Vagina (tissue), 2 donors: ENCODE measurements at regions not wholly inside any gene's neighbourhood (a gene's known extent, or its start where the extent isn't known, plus 50 kb on each side); places are given as distances from the start of the nearest gene placed in this dataset.
"Not testable (repeated sequence)": the region's sequence is repeated elsewhere in the genome, so short reads cannot be mapped to it uniquely, and the experiment has no call there.

ENCODE experiments used
- DNase-seq, 2 donors: peaks; one replicate each; pipeline ENCODE4 v3.0.0-alpha.2; 2017; ENCODE audit errors: extremely low spot score in 2 of 2
- H3K27ac ChIP-seq: fragments of 200-600 bp; sonication (generic); one replicate; pipeline ENCODE4 v1.5.1; 2019
- H3K27me3 ChIP-seq: fragments of 200-600 bp; sonication (generic); one replicate; pipeline ENCODE4 v1.5.1; 2019
- H3K36me3 ChIP-seq, 2 donors: fragments of 200-600 bp; sonication (generic); one replicate each; pipeline ENCODE4 v1.5.1; 2017 to 2019
- H3K4me1 ChIP-seq: fragments of 200-600 bp; sonication (generic); one replicate; pipeline ENCODE4 v1.5.1; 2019
- H3K4me3 ChIP-seq, 2 donors: fragments of 200-600 bp; sonication (generic); 1 replicate in 1 of 2; 2 replicates in 1 of 2; pipeline ENCODE4 v1.5.1; 2016 to 2019
- H3K9me3 ChIP-seq: fragments of 200-600 bp; sonication (generic); one replicate; pipeline ENCODE4 v1.5.1; 2019
- CTCF ChIP-seq, 3 experiments: fragments of 450-650 bp in 2 of 3; fragments of 200-600 bp in 1 of 3; sonication (generic) in 1 of 3; IDR thresholded peaks; one replicate each; pipeline ENCODE4 v1.5.1; 2017 to 2019; ENCODE audit warnings: antibody characterized with exemption in 3 of 3, mild to moderate bottlenecking in 2 of 3, moderate library complexity in 2 of 3
- POLR2A ChIP-seq, 2 donors: fragments of 450-650 bp; IDR thresholded peaks; one replicate each; pipeline ENCODE4 v1.6.1; 2017; ENCODE audit warnings: antibody characterized with exemption in 2 of 2, mild to moderate bottlenecking in 2 of 2, moderate library complexity in 2 of 2
- POLR2AphosphoS5 ChIP-seq, 2 donors: sonication (generic); formaldehyde crosslinking; IDR thresholded peaks; one replicate each; pipeline ENCODE4 v1.9.0; 2017; ENCODE audit warnings: antibody characterized with exemption in 2 of 2, mild to moderate bottlenecking in 2 of 2, low read depth in 1 of 2; ENCODE audit not compliant: insufficient read depth in 1 of 2
- intact Hi-C: fragments of 100-400 bp; cut with DNase I; formaldehyde crosslinking; loops from one replicate; pipeline ENCODE4 v1.15.1; 2023

GRCh38 chr9:78422309-78422708, 125.4 kb downstream of the PSAT1 start:
- TF ChIP-seq POLR2A (IDR thresholded peaks at IDR 0.05) (no peak), CTCF (IDR thresholded peaks at IDR 0.05) (no peak), POLR2AphosphoS5 (IDR thresholded peaks at IDR 0.05; ENCODE audit: insufficient read depth in 1 of 2, low read depth in 1 of 2) (no peak)
- DNase-seq, result no peak
- Histone ChIP-seq H3K4me3 (no peak overlapping the region), H3K27me3 (no peaks in the 10 kb centered on the region), H3K27ac (no peak overlapping the region), H3K9me3 (no peaks in the 10 kb centered on the region), H3K36me3 (no peaks in the 10 kb centered on the region), H3K4me1 (no peaks in the 10 kb centered on the region)
- intact Hi-C loops, result no loop called here

GRCh38 chr9:78424299-78424698, 127.4 kb downstream of the PSAT1 start:
- DNase-seq, result no peak
- Histone ChIP-seq H3K27ac (no peak overlapping the region), H3K4me1 (no peaks in the 10 kb centered on the region), H3K4me3 (no peak overlapping the region), H3K36me3 (no peaks in the 10 kb centered on the region), H3K9me3 (no peaks in the 10 kb centered on the region), H3K27me3 (no peaks in the 10 kb centered on the region)
- no peak for TF ChIP-seq POLR2A (IDR thresholded peaks at IDR 0.05)
- no peak for TF ChIP-seq CTCF (IDR thresholded peaks at IDR 0.05)
- no peak for TF ChIP-seq POLR2AphosphoS5 (IDR thresholded peaks at IDR 0.05; ENCODE audit: insufficient read depth in 1 of 2, low read depth in 1 of 2)
- intact Hi-C loops, result no loop called here

- no peak for DNase-seq
- intact Hi-C loops, result no loop called here
- Histone ChIP-seq H3K27ac (no peak overlapping the region), H3K27me3 (no peaks in the 10 kb centered on the region), H3K4me1 (no peaks in the 10 kb centered on the region), H3K9me3 (no peaks in the 10 kb centered on the region), H3K4me3 (no peak overlapping the region), H3K36me3 (no peaks in the 10 kb centered on the region)
- no peak for TF ChIP-seq CTCF (IDR thresholded peaks at IDR 0.05)
- no peak for TF ChIP-seq POLR2AphosphoS5 (IDR thresholded peaks at IDR 0.05; ENCODE audit: insufficient read depth in 1 of 2, low read depth in 1 of 2)
- TF ChIP-seq POLR2A (IDR thresholded peaks at IDR 0.05), result no peak
Observed at GRCh38 chr9:78428640-78429039, 131.7 kb downstream of the PSAT1 start.

- H3K4me1 ChIP-seq, result no peaks in the 10 kb centered on the region
- H3K27me3 ChIP-seq, result no peaks in the 10 kb centered on the region
- intact Hi-C loops, result no loop called here
- DNase-seq, result no peak
- H3K27ac ChIP-seq, result no peak overlapping the region
- no peaks in the 10 kb centered on the region for H3K9me3 ChIP-seq
- H3K4me3 ChIP-seq, result no peak overlapping the region
- no peaks in the 10 kb centered on the region for H3K36me3 ChIP-seq
- TF ChIP-seq CTCF (IDR thresholded peaks at IDR 0.05), result no peak
- no peak for TF ChIP-seq POLR2A (IDR thresholded peaks at IDR 0.05)
- TF ChIP-seq POLR2AphosphoS5 (IDR thresholded peaks at IDR 0.05; ENCODE audit: insufficient read depth in 1 of 2, low read depth in 1 of 2), result no peak
Observed at GRCh38 chr9:78430387-78430786, 133.5 kb downstream of the PSAT1 start.

- H3K4me1 ChIP-seq, H3K9me3 ChIP-seq, H3K27me3 ChIP-seq, H3K36me3 ChIP-seq, H3K4me3 ChIP-seq, DNase-seq, intact Hi-C loops, H3K27ac ChIP-seq: not testable (repeated sequence)
Observed at GRCh38 chr9:78431039-78431438, 134.1 kb downstream of the PSAT1 start.

GRCh38 chr9:78436873-78437272, 139.9 kb downstream of the PSAT1 start:
- TF ChIP-seq CTCF (IDR thresholded peaks at IDR 0.05) (no peak), POLR2AphosphoS5 (IDR thresholded peaks at IDR 0.05; ENCODE audit: insufficient read depth in 1 of 2, low read depth in 1 of 2) (no peak), POLR2A (IDR thresholded peaks at IDR 0.05) (no peak)
- no peaks in the 10 kb centered on the region for H3K27me3 ChIP-seq
- no peak overlapping the region for H3K4me3 ChIP-seq
- no peak for DNase-seq
- no peaks in the 10 kb centered on the region for H3K36me3 ChIP-seq
- no peaks in the 10 kb centered on the region for H3K9me3 ChIP-seq
- intact Hi-C loops, result no loop called here
- no peak overlapping the region for H3K27ac ChIP-seq
- no peaks in the 10 kb centered on the region for H3K4me1 ChIP-seq
